GM19328 (cell line): ENCODE measurements at regions not wholly inside any gene's neighbourhood (a gene's known extent, or its start where the extent isn't known, plus 50 kb on each side); places are given as distances from the start of the nearest gene placed in this dataset.
A peak's percentile ranks its signal among the peaks of the same experiment; 100 is the strongest.

ENCODE experiments used
- ATAC-seq: cut with Tn5 transposase; IDR thresholded peaks from one replicate; pipeline ENCODE4 v1.9.1; 2021; ENCODE audit warnings: mild to moderate bottlenecking, moderate library complexity; ENCODE audit not compliant: unreplicated experiment

- no peak for ATAC-seq
Measured at GRCh38 chr12:66960006-66960405, 281.1 kb upstream of the GRIP1 start.

GRCh38 chr12:66960704-66961690 lies 282.1 kb upstream of the GRIP1 start:
- ATAC-seq = no peak

GRCh38 chr12:66962290-66962689 lies 283.4 kb upstream of the GRIP1 start:
- no peak for ATAC-seq

DNA sequence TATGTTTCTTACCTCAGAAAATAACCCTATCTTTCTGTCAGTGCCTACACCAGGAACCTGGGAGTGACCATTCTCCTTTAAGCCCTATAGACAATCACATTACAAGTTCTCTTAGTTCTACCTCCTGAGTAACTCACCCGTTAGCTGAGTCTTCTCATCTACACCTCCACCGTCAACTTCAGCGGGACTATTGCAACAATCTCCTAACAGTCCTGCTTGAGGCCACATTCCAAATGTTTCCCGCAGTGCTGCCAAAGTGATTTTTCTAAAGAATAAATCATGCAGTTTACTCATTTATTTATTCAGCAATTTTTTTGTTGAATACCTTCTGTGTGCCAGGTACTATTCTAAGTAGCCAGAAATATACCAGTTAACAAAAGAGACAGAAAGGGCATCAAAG lies 285.0 kb upstream of the GRIP1 start:
- ATAC-seq = no peak

DNA sequence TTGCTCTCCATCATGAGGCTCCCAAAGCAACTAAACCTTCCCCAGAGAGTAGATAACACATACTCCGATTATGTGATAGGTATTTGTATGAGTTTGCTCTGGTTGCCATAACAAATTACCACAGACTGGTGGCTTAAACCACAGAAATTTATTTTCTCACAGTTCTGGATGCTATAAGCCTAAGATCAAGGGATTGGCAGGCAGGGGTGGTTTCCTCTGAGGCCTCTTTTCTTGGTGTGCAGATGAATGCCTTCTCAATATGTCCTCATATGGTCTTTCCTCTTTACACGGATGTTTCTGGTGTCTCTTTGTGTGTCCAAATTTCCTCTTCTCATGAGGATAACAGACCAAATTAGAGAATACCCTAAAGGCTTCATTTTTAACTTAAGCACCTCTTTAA lies 285.8 kb upstream of the GRIP1 start:
- ATAC-seq = no peak

DNA sequence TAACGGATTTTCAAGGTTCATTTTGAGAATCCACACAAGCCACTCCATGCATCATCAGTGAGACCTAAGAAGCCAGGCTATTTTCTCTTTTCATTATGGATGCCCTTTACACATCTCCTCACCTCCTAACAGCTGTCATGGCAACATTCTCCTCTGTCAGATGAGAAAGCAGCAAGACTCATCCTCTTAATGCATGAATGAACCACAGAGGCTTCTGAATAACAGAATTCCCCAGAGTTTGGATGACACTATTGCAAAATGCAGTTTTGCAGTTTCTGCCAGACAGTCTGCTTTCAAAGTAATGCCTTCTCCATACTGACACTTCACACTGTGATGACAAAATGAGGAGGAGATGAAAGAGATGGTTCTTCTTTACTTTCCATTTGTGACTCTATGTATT lies 286.7 kb upstream of the GRIP1 start:
- ATAC-seq = no peak

GRCh38 chr12:66971816-66972215 lies 292.9 kb upstream of the GRIP1 start:
- no peak for ATAC-seq

DNA sequence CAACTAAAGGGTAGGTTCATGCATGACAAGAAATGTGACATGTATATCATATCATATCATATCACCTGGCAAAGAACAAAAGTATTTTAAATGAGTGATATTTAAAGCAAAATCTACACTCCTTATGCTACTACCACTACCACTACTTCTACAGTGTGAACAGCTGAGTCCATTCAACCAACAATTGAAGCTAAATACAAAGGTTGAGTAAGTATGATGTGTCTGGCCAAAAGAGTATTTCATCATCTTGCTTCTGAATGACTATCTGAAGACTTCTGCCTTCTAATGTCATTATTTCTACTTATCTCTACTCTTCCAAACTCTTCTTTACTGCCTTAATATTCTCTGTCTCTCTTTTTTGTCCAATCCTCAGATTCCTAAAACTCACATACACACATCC lies 292.6 kb upstream of the CAND1 start:
- no peak for ATAC-seq

GRCh38 chr12:66978802-66979201 lies 290.4 kb upstream of the CAND1 start:
- no peak for ATAC-seq

DNA sequence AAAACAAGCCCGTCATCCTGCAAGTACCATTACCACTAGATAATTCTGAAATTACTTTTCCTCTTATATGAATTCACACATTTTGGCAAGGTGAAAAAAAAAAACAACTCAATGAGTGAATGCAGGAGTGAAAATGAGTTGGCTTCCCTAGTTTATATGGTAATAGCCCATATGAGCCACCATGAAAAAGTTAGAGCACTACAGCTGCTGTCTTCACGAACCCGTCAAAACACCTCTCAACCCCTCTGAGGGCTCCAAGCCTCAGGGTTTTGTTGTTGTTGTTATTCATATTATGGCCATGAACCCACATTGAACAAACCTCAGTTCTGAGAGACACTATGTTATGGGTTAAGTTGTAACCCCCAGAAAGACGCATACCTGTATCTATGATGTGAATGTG lies 289.9 kb upstream of the CAND1 start:
- no peak for ATAC-seq

DNA sequence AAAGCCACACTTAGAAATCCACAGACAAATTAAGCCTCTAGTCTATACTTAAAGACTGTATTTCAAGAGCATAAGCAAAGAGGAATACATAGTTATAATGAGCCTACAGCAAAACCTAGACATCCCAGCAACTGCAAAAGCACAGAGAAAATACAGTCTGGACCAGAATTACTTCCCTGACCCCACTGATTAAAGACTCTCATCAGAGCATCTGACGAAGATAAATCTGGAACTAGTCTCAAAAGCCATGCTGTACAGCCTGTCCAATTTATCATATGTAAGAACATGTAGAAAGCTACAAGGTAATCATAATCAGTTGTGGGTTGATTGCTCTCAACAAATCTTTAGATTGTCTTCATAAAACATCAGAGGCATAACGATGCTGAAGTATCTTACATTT lies 285.1 kb upstream of the CAND1 start:
- ATAC-seq = no peak

- no peak for ATAC-seq
Measured at GRCh38 chr12:66984962-66985361, 284.2 kb upstream of the CAND1 start.

- ATAC-seq = no peak
Measured at GRCh38 chr12:66999141-66999540, 270.0 kb upstream of the CAND1 start.

DNA sequence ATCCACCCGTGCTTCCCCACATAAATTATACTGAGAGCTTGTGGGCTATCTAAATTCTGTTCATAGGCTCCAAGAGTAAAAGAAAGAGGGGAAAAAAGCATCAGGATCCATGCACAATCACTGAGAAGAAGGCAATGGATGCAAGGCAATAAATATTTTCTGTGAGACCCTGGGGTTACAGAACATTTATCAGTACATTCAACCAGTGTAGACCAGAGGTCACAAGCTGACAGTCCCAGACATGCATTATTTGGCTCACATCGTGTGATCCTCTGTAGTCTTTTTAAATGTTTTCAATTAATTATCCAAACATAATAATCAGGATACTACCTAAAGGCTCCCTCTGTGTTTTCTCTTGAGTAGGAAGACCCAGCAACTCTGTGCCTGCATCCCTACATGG lies 267.9 kb upstream of the CAND1 start:
- ATAC-seq = no peak

GRCh38 chr12:67002720-67003119 lies 266.4 kb upstream of the CAND1 start:
- ATAC-seq = no peak

DNA sequence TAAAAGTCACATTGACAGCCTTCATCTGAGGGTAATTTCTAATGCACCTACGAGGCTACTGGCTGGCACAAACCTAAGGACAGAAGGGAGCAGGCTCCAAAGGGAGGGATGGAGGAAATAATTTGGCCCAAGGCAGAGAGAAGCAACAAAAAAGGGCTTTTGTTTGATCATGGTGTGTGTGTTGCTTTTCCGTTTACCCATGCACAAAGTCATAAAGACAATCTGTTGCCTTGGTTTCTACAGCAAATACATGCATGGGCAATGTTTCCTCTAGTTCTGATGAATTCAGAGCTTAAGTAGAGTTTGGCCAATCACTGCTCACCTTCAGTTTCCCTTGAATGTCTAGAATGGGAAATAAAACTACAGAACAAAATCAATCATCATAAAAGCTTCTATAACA lies 262.5 kb upstream of the CAND1 start:
- ATAC-seq = no peak

DNA sequence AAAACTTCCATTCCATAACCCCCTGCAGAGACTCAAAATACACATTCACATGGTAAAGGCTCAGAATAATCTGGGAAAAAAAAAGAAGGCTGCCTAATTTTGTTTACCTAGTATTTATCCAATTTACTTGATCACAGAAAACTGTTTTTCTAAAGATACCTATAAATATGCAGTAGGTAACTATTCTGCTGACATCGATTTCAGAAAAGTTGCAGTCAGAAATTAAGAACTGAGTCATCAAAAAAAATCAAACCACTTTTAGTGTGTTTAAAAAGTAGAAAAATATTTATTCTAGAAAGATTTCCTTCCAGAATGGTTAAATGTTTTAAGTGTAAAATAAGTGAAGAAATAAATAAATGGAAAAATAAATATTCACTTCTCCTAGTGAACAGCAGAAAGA lies 254.5 kb upstream of the CAND1 start:
- ATAC-seq = no peak

GRCh38 chr12:67018105-67018504 lies 251.1 kb upstream of the CAND1 start:
- no peak for ATAC-seq

GRCh38 chr12:67019070-67019469 lies 250.1 kb upstream of the CAND1 start:
- no peak for ATAC-seq

DNA sequence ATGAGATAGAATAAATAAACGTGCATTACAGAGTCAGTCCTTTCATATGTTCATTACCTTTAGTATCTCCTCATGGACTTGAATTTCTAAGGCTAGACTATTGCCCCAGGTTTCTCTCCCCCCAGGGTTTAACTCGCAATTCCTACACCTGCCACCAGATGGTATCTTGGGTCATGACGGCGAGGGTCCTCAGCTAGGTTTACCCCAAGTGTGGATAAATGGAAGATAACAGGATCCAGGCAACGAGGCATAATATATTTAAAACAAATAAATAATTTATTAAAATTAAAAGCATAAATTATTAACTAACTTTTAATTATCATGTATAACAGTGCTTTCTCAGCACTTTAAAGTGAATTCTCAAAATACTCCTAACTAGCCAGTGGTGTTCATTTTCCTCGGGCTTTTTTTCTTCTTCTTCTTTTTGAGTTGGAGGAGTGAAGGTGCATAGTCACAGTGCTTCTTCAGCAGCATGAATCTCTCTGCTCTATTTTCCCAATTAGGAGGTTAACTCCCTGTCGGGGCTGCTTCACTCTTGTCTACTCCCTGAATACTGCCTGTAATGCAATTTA lies 243.5 kb upstream of the CAND1 start:
- ATAC-seq = peak; percentile 73

DNA sequence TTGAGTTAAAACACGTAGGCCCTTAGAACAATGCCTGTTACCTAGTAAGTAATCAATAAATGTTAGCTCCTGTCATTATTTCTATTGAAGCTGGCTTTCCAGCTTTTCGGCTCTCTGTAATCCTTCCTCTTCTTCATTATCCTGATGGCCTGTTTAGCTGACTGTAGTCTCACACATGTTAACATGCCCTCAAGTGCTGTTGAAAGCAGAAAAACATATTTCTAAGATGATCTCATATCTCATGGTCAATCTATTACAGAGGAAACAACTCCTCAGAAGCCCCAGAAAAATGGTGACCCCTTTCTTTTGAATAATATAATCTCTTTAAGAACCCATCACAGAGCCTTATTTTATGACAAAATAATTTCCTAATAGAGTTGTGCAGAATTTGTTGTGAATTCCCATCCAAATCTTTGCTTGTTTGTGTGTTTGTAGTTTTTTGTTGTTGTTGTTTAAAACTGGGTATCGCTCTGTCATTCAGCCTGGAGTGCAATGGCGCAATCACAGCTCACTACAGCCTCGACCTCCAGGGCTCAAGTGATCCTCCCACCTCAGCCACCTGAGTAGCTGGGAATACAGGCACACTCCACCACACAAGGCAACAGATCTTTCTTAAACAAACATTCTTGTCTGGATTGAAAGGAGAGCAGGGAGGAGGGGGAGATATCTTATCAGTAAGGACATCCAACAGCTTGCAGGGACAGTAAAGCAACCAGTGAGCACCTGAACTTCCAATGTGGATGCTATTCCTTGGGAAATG lies 242.5 kb upstream of the CAND1 start:
- no peak for ATAC-seq

- no peak for ATAC-seq
Measured at GRCh38 chr12:67028529-67028928, 240.6 kb upstream of the CAND1 start.
